ENCODE measurements at regions not wholly inside any gene's neighbourhood (a gene's known extent, or its start where the extent isn't known, plus 50 kb on each side); places are given as distances from the start of the nearest gene placed in this dataset.

DNA sequence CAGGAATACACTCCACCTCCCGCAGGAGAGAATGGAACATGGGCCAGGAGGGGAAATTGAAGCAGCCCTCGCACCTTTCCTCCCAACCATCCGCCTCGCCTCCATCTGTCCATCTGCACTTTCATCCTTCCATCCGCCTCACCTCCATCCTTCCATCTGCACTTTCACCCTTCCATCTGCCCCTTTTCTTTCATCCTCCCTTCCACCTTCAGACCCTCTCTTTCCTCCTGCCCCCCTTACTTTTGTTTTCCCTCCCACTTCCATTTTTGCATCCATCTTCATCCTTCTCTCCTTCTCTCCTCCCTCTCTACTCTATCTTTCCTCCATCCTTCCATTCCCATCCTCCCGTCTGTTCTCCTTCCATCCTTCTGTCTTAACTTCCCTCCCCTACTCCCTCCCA is 92.2 kb upstream of the ZNF536 start:
- TF ChIP-seq, protein P1, sequence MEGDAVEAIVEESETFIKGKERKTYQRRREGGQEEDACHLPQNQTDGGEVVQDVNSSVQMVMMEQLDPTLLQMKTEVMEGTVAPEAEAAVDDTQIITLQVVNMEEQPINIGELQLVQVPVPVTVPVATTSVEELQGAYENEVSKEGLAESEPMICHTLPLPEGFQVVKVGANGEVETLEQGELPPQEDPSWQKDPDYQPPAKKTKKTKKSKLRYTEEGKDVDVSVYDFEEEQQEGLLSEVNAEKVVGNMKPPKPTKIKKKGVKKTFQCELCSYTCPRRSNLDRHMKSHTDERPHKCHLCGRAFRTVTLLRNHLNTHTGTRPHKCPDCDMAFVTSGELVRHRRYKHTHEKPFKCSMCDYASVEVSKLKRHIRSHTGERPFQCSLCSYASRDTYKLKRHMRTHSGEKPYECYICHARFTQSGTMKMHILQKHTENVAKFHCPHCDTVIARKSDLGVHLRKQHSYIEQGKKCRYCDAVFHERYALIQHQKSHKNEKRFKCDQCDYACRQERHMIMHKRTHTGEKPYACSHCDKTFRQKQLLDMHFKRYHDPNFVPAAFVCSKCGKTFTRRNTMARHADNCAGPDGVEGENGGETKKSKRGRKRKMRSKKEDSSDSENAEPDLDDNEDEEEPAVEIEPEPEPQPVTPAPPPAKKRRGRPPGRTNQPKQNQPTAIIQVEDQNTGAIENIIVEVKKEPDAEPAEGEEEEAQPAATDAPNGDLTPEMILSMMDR (IDR thresholded peaks at IDR 0.05; ENCODE audit: insufficient read depth, low read depth, low read length), result no peak
- TF ChIP-seq EZH2 (IDR thresholded peaks at IDR 0.05; ENCODE audit: insufficient read depth, low read length), result no peak
